GM12873 (cell line): ENCODE measurements at regions not wholly inside any gene's neighbourhood (a gene's known extent, or its start where the extent isn't known, plus 50 kb on each side); places are given as distances from the start of the nearest gene placed in this dataset.

ENCODE experiments used
- CTCF ChIP-seq: IDR thresholded peaks from 2 replicates; pipeline ENCODE4 v1.5.1; 2012; ENCODE audit warnings: low read depth, mild to moderate bottlenecking, moderate library complexity, low read length, control low read depth; ENCODE audit not compliant: insufficient read depth; ENCODE audit errors: missing control alignments

GRCh38 chr9:108017671-108018070 is 528.1 kb upstream of the KLF4 start:
- TF ChIP-seq CTCF = no peak

GRCh38 chr9:108016446-108016845 is 526.9 kb upstream of the KLF4 start:
- TF ChIP-seq CTCF = no peak

- TF ChIP-seq CTCF = no peak
Measured at GRCh38 chr9:108015690-108016089, 526.1 kb upstream of the KLF4 start.

- no peak for TF ChIP-seq CTCF
Measured at GRCh38 chr9:108014353-108014752, 524.8 kb upstream of the KLF4 start.

GRCh38 chr9:108012886-108013665 is 523.5 kb upstream of the KLF4 start:
- no peak for TF ChIP-seq CTCF

GRCh38 chr9:108012405-108012804 is 522.8 kb upstream of the KLF4 start:
- no peak for TF ChIP-seq CTCF

GRCh38 chr9:108003526-108003925 is 514.0 kb upstream of the KLF4 start:
- TF ChIP-seq CTCF = no peak
